Activated CD8-positive, alpha-beta memory T cell treated with anti-CD3 and anti-CD28 coated beads for 1 hour (primary cell): ENCODE measurements at regions not wholly inside any gene's neighbourhood (a gene's known extent, or its start where the extent isn't known, plus 50 kb on each side); places are given as distances from the start of the nearest gene placed in this dataset.

Experiments used
- DNase-seq, 2 donors: peaks; one replicate each; pipeline ENCODE4 v3.0.0-alpha.2; 2020; ENCODE audit warnings: low read depth in 1 of 2; ENCODE audit errors: extremely low read depth in 1 of 2

DNA sequence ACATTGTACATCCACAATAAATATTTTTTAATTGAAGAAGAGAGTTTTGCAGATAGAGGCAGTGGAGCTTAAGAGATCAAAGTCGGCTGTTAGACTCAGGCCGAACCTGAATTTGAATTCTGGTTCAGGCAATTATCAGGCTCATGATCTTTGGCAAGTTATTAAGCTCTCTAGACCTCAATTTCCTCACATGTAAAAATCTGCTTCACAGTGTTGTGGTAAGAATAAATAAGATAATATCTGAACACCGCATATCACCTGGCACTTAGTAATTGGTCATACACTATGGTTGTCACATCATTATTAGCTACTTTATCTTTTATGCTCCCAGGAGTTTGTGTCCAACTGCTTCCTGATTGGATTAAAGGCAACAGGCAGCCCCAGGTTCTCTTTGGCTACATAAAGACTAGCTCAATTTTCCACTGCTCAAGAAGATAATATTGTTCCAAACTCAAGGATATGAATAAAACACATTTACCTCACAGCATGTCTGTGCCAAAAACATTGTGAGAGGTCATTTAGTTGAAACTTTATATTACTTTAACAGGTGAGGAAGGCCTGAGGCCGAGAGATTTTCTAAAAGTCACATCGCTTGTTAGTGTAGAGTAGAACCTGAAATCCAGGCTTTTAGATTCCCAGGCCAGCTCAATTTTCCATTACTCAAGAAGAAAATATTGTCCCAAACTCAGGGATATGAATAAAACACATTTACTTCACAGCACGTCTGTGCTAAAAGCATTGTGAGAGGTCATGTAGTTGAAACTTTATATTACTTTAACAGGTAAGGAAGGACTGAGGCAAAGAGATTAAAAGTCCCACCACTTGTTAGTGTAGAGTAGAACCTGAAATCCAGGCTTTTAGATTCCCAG, 289.2 kb upstream of the PTGER4 start:
- DNase-seq = no peak

DNA sequence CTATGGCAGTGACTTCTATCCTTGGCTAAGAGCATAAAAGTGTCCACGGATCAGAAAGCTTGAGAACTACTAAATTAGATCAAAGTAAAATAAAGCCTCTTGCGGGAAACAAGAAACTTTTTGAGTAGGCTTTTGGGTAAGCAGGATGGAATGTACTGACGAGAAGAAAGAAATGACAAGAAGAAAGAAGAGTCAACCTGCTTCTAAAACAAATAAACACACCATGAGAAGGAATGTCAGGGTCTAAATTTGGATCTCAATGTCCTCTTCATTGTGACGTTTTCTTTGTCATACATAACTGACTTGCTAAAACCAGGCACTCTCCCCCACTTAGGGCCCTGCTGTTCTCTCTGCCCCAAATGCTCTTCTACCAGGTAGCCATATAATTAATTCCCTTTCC, 290.1 kb upstream of the PTGER4 start:
- no peak for DNase-seq

DNA sequence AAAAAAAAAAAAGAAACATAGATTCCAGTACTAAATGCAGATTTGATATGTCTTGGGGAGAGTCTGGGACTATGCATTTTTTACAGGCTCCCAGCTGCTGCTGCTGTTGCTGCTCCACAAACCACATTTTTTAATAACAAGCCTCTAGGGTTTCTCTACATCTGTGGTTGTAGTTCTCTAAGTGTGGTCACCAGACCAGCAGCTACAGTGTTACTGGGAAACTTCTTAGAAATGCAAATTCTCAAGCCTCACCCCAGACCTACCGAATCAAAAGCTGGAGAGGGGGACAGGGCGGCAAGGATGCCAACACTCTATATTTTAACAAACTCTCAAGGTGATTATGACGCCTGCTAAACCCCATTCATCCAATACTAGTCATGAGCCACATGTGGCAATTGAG, 293.4 kb upstream of the PTGER4 start:
- DNase-seq = no peak

DNA sequence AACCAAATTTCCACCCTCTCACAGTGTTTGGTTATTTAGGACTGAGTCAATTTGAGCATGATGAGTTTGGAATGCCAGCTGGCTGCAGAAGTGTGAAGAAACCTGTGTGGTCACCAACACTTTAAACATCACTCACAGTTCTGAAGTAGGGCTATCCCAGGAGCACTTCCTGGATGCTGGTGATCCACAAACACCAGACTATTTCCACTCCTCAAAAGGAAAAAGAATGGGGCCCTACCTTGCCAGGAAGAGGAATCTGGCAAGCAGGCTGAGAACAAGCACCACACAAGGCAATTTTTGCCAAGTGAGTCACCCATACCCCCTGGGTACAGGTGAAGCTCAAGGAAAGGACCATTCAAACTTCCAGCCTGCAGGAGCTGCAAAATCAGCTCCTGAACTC, 294.2 kb upstream of the PTGER4 start:
- DNase-seq = no peak

DNA sequence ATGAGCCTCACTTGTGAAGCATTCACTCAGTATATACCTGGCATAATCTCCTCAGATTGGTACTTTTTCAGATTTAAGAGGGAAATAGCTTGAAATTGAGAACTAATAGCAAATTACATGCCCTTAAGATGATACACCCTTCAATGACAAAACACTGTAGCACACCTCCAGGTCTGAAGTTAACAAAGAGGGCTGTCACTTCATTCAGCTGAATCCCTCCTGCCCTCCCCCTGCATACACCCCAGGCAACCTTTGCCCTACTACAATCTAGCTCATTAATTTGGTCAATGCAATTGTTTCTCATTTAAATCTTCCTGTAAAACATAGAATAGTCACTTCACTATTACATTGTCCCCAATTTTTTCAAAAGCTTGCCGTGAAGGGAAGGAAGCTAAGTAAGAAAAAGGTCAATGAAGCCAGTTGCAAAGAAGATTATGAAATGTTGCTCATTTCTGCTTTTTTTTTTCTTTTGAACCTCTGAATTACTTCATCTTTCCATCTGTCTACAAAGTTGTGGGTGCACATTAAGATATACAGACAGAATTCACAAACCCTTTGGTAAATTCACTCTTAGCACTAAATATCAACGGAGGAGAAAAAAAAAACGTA, 294.8 kb upstream of the PTGER4 start:
- no peak for DNase-seq

DNA sequence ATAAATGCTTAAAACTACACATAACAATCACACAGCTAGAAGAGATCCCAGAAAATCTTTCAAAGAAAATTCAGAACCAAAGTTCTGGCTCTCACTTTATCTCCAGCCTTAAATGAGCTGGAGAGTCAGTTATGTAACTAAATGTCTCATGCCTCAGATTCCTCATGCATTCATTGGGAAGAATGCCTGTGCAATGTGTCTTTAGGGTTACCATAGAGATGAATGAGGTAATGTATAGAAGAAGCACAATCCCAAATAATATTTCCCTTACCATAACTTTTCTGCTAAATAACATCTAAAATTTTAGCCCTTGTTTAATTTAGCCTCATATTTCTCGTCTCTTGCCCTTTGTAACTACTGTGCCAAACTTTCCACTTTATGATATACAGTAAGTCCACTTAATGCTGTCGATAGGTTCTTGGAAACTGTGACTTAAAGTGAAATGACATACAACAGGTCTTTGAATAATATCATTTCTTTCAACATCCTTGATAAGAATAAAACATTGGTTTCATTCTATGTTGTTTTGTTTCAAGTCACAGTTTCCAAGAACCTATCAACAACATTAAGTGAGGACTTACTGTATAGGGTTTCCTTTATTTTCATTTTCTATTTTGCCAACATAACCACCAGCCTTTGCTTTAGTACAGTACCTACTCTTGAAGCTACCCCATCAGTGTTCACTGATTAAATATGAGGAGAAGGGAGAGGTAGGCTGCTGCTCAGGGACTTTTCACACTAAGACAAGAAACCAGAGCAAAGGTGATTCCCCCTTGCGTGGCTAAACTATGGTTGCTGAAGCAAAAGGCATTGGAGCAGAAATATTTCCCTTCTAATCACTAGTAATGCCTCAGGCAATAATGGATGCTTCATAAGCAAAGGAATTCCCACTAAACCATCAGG, 295.7 kb upstream of the PTGER4 start:
- DNase-seq = no peak

DNA sequence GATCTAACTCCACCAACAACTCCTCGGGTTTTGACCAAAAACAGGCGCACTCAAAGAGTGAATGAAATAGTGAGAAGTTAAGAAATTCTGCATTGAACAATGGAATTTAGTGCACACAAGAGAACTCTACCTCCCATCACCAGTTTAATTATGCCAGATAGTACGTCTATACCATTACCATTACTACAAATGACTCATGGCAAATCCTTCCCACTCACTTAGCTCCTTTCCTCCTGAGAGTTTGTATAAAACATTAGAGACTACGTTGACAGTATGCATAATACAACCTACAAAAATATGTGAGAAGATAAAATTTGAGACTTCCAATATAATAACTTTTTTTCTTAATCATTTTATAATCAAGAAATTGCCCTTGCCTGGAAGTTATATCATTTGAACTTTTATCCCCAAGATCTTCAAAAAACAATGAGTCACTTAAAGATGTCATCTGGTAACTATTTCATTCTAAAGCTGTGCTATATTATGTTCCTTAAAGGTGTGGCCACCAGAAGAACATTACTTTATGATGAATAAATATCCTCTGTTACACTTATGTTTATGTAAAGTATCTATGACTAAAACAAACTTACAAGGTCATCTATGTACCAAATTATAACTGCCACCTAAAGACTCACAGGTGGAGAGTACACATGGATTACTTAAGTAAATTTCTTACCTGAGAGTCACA, 297.9 kb upstream of the PTGER4 start:
- DNase-seq = no peak

DNA sequence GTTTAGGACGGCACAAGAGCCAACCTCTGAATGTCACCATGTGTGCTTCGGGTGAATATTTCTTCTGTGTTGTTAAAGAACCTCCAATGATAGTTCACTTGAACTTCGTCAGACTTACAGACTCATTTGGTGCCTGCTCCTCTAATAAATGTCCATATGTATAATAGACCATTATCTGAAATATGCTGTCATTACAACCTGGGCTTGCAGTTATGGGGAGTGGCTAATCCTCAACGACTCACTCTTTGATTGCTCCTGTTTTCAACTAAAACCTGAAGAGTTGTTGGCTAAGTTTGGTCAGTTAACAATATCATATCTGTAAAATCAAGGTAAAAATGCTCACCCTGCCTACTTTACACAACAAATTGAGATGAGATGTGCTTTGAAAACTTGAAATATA, 298.7 kb upstream of the PTGER4 start:
- no peak for DNase-seq

DNA sequence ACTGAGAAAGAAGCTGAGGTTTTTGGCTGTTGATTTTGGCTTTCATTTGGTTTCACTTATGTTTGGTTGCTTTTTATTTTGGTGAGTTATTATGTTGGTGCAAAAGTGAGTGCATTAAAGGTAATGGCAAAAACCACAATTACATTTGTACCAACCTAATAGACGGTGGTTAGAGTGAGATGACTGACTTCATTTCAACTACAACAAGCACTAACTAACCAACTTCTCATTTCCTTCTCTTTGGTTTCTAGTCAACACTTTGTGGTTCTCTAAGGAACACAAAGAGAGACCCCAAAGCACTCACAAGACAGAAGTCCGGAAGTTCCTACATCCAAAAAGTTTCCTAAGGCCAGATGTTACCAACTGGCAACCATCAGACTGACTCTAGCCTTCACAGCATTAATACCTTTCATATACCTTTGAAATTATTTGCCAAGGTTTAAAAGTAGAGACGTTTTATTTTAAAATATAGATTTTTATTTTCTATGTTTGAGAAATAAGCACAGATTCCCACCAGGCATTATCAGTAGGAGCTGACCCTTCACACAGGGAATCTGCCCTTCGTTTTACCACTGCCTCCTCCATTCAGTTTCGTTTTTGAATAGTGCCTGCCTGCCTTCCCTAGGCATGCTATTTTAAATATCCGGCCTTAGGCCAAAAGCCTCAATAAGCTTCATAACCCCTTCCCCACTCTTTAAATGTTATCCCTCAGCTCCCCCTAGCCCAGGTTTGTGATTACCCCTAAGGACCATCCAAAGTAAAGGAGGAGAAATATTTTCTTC, 301.1 kb upstream of the PTGER4 start:
- no peak for DNase-seq

DNA sequence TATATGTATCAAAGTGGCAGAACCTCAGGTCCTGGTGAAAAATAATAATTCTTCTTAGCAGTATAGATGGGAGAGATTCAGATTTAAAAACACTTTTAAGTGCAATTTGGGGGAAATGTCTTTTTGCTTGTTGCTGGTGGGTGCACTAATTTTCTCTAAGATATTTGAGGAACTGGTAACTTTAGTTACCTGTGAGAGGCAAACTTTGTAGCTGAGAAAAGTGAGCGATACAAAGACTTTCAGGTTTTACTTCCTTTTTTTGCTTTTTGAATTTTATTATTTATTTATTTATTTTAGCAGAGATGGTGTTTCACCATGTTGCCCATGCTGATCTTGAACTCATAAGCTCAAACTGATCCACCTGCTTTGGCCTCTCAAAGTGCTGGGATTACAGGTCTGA, 303.1 kb upstream of the PTGER4 start:
- DNase-seq = no peak

DNA sequence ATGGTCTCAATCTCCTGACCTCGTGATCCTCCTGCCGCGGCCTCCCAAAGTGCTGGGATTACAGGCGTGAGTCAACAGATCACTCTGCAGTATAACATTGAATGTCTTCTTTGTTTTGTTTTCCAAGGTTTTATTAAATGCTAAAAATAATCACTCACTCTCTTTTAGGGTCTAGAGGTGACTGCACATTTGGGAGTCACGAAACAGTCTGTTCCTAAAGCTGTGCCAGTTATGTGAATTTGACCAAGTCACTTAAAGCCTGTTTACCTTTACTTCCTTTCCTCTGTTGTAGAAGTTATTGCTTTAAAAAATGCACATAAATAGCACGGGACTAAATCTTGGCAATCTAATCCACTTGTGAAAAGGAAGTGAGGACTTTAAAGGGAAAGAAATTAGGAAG, 304.9 kb upstream of the PTGER4 start:
- DNase-seq = no peak

DNA sequence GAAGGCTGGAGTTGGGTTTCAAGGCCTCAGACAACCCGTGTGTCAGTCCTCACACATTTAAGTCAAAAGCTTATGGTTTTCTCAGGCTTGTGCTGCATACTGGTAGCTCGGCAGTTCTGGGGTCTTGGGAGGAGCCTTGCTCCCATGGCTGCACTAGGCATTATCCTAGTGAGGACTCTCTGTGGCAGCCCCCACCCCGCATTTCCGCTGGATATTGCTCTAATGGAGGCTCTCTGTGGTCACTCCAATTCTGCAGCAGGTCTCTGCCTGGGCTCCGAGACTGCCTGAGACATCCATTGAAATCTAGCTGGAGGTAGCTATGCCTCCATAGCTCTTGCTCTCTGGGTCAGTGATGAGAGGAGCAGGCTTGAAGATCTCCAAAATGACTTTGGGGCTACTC, 311.5 kb upstream of the PTGER4 start:
- DNase-seq = no peak

DNA sequence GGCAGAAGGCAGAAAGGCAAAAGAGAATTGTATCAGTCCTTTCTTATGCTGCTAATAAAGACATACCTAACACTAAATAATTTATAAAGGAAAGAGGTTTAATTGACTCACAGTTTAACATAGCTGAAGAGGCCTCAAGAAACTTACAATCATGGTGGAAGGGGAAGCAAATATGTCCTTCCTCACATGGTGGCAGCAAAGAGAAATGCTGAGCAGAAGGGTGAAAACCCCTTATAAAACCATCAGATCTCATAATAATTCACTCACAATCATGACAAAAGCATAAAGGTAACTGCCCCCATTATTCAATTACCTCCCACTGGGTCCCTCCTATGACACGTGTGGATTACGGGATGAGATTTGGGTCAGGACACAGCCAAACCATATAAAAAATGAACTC, 312.5 kb upstream of the PTGER4 start:
- DNase-seq = no peak

DNA sequence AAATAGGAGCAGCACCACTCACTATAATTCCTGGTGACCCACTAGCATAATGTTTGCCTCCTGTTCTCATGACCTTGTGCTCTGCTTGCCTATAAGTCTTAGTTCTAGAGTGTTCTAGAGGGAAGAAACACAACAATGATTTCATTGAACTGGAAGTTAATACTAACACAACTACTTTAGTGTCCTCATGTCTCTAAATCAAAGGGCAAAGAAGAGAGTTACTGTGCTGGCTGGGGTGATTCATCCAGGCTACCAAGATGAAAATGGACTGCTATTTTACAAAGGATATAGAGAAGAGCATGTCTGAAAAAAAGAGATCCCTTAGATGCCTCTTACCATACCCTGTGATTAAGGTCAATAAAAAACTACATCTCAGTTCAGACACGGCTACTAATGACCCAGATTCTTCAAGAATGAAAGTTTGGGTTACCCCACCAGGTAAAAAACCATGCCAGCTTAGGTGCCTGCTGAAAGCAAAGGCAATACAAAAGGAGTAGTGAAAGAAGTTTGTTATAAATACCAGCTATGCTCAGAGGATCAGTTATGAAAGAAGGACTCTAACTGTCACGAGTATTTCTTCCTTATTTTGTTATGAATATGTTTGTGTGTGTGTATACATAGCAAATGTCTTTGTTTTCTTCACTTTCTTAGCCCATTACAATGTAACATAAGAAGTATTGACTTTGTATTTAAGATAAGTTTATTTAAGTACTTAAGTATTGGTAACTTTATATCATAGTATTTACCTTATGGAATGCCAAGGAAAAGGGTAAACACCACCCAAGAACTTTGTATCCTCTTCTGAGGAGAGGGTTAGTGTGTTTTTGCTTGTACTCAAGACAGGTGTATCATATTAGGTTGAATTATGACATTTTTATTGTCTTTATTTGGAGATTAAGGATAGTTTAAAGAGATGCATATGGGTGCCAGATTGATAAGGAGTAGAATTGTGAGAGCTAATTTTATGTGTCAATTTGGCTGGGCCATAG, 314.1 kb upstream of the PTGER4 start:
- no peak for DNase-seq

DNA sequence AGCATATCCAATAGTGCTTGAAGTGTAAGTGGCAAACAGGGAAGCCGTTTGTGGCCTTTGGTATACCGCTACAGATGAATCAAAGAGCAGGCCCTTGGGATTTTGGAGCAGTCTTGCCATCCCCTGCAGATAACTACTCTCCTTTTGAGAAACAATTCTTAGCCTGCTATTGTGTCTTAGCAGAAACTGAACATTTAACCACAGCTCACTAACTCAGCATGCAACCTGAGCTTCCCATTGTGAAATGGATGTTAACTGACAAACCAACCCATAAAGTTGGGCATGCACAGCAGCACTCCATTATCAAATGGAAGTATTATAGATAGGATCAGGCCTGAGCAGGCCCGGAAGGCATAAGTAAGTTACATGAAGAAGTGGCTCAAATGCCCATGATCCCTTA, 315.3 kb upstream of the PTGER4 start:
- DNase-seq = no peak

DNA sequence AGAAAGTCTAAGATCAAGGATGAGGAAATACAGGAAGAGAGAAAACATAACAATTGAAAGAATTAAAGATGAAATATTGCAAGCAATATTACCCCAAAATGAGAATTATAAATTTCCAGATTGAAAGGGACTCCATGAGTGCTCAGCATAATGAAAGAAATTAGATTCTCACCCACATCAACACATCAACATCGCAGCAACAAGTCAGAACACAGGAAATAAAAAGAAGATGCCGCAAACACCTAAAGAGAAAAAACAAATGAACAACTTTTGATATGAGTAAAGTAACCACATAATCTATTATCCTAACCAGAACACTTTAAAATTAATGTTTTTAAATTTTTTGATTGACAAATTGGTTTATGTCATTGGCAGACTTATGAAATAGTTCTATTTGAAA, 318.3 kb upstream of the PTGER4 start:
- no peak for DNase-seq

DNA sequence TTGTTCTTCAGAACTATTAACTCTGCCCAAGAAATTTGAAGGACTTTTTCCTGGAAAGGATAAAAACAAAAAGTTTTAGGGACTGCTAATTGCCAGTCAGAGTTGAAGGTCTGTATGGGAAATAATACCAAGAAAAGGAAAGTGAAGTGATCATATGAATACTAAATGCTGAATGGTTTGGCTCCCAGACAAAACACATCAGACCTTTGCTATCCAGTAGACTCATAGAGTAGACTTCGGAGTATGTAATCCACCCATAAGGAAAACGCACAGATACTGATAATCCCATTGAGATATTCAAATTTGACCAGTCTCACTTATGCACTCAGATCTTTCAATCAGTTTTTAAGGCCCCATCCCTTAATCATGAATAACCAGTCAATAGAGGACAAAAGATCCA, 319.0 kb upstream of the PTGER4 start:
- DNase-seq = no peak

DNA sequence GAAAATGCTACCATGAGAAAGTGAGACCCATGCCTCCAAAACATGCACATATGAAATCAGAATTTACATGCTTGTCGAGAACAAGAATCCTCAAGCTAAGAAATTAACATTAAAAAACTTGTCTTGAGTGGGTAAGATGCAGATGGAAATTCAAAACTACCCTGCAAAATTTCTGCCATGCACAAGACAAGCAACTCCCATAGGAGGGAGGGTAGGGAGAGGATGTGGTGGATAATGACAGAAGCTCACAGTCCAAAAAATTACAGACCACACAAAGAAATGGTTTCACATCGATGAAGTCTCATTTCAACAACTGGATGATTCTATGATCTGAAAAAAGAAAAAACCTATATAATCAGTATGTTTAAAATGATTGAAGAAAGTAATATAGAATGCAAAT, 319.9 kb upstream of the PTGER4 start:
- DNase-seq = no peak

DNA sequence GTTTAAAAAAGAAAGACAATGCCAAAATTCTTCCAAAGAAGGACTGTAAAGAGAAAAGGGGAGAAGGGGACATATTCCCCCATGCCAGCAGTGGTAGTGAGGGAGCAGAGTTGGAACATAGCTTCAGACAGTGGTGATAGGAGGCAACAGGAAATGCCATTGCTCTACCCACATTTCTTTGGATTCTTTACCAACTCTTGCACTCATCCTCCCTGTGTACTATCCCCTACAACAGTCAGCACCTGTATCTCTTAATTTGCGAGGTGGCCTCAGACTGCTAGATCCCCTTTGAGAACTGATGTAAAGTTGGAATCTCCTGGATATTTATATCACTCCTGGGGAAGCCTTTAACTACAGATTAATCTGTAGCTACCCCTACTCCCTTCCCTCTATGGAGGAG, 320.6 kb upstream of the PTGER4 start:
- DNase-seq = no peak
